H9 (cell line): ENCODE measurements at regions not wholly inside any gene's neighbourhood (a gene's known extent, or its start where the extent isn't known, plus 50 kb on each side); places are given as distances from the start of the nearest gene placed in this dataset.
A peak's percentile ranks its signal among the peaks of the same experiment; 100 is the strongest.

Experiments
- DNase-seq: peaks from one replicate; pipeline ENCODE4 v3.0.0-alpha.2; 2017
- H2AFZ ChIP-seq: one replicate; pipeline ENCODE4 v1.6.1; 2013; ENCODE audit warnings: mild to moderate bottlenecking, low read length, control low read depth, moderate library complexity
- H2AK5ac ChIP-seq: 2 replicates; pipeline ENCODE4 v1.6.1; 2013; ENCODE audit warnings: low read length, control low read depth, mixed read lengths; ENCODE audit not compliant: insufficient read length
- H2BK120ac ChIP-seq: one replicate; pipeline ENCODE4 v1.6.1; 2013; ENCODE audit warnings: low read depth, mild to moderate bottlenecking, low read length, control low read depth, inconsistent platforms; ENCODE audit not compliant: poor library complexity, severe bottlenecking
- H2BK12ac ChIP-seq: 2 replicates; pipeline ENCODE4 v1.6.1; 2013; ENCODE audit warnings: low read length, control low read depth, mixed read lengths, low read depth; ENCODE audit not compliant: insufficient read length
- H2BK15ac ChIP-seq: 2 replicates; pipeline ENCODE4 v1.6.1; 2013; ENCODE audit warnings: low read depth, low read length, control low read depth
- H2BK20ac ChIP-seq: one replicate; pipeline ENCODE4 v1.6.1; 2013; ENCODE audit warnings: low read depth, mild to moderate bottlenecking, low read length, control low read depth, inconsistent platforms; ENCODE audit not compliant: poor library complexity, severe bottlenecking
- H2BK5ac ChIP-seq: 2 replicates; pipeline ENCODE4 v1.6.1; 2013; ENCODE audit warnings: low read length, control low read depth, mixed read lengths; ENCODE audit not compliant: insufficient read length
- H3K14ac ChIP-seq: 2 replicates; pipeline ENCODE4 v1.6.1; 2013; ENCODE audit warnings: low read length, control low read depth; ENCODE audit not compliant: insufficient read depth
- H3K18ac ChIP-seq: 2 replicates; pipeline ENCODE4 v1.6.1; 2013; ENCODE audit warnings: low read depth, mild to moderate bottlenecking, mixed read lengths, low read length, control low read depth; ENCODE audit not compliant: insufficient read length
- H3K23ac ChIP-seq: 2 replicates; pipeline ENCODE4 v1.6.1; 2013; ENCODE audit warnings: low read length, control low read depth, mixed read lengths, low read depth; ENCODE audit not compliant: insufficient read length
- H3K23me2 ChIP-seq: 2 replicates; pipeline ENCODE4 v1.6.1; 2013; ENCODE audit warnings: low read depth, mild to moderate bottlenecking, mixed read lengths, low read length, control low read depth; ENCODE audit not compliant: insufficient read length, poor library complexity, severe bottlenecking
- H3K27ac ChIP-seq: 2 replicates; pipeline ENCODE4 v1.5.1; 2013; ENCODE audit warnings: low read length, control low read depth, mixed read lengths, low read depth; ENCODE audit not compliant: insufficient read length
- H3K27me3 ChIP-seq: 2 replicates; pipeline ENCODE4 v1.6.1; 2013; ENCODE audit warnings: low read length, control low read depth, inconsistent platforms; ENCODE audit not compliant: insufficient read depth
- H3K4ac ChIP-seq: 2 replicates; pipeline ENCODE4 v1.6.1; 2013; ENCODE audit warnings: low read depth, mild to moderate bottlenecking, control low read depth, inconsistent platforms, low read length, moderate library complexity
- H3K4me1 ChIP-seq: 2 replicates; pipeline ENCODE4 v1.6.1; 2013; ENCODE audit warnings: low read length, control low read depth, inconsistent platforms; ENCODE audit not compliant: insufficient read depth
- H3K4me2 ChIP-seq: 2 replicates; pipeline ENCODE4 v1.6.1; 2013; ENCODE audit warnings: low read length, control low read depth, mixed read lengths; ENCODE audit not compliant: insufficient read length, insufficient read depth
- H3K56ac ChIP-seq: 2 replicates; pipeline ENCODE4 v1.6.1; 2013; ENCODE audit warnings: low read depth, mild to moderate bottlenecking, mixed read lengths, low read length, control low read depth; ENCODE audit not compliant: insufficient read length
- H3K79me1 ChIP-seq: 2 replicates; pipeline ENCODE4 v1.6.1; 2013; ENCODE audit warnings: low read depth, mild to moderate bottlenecking, moderate library complexity, low read length, control low read depth, inconsistent platforms; ENCODE audit not compliant: insufficient read depth, poor library complexity, severe bottlenecking
- H3K79me2 ChIP-seq: 2 replicates; pipeline ENCODE4 v1.6.1; 2013; ENCODE audit warnings: low read length, control low read depth, inconsistent platforms; ENCODE audit not compliant: insufficient read depth
- H3K9ac ChIP-seq: 2 replicates; pipeline ENCODE4 v1.6.1; 2013; ENCODE audit warnings: low read length, control low read depth, mixed read lengths; ENCODE audit not compliant: insufficient read length; ENCODE audit errors: extremely low read depth
- H3K9me3 ChIP-seq: one replicate; pipeline ENCODE4 v1.6.1; 2013; ENCODE audit warnings: low read depth, low read length, inconsistent platforms; ENCODE audit not compliant: control insufficient read depth
- H3T11ph ChIP-seq: one replicate; pipeline ENCODE4 v1.6.1; 2013; ENCODE audit warnings: mild to moderate bottlenecking, low read length, control low read depth, inconsistent platforms
- H4K20me1 ChIP-seq: one replicate; pipeline ENCODE4 v1.6.1; 2013; ENCODE audit not compliant: control insufficient read depth, insufficient read length, insufficient read depth
- H4K5ac ChIP-seq: 2 replicates; pipeline ENCODE4 v1.6.1; 2013; ENCODE audit warnings: low read depth, mild to moderate bottlenecking, mixed read lengths, low read length, control low read depth; ENCODE audit not compliant: insufficient read length
- H4K8ac ChIP-seq: replicated peaks from 2 replicates; pipeline ENCODE4 v1.6.1; 2013; ENCODE audit warnings: low read length, control low read depth, mixed read lengths, low read depth; ENCODE audit not compliant: insufficient read length
- H4K91ac ChIP-seq: 2 replicates; pipeline ENCODE4 v1.6.1; 2013; ENCODE audit warnings: low read depth, mild to moderate bottlenecking, moderate library complexity, mixed read lengths, low read length, control low read depth; ENCODE audit not compliant: insufficient read length
- H3K27ac Mint-ChIP-seq, 3 experiments: 2 replicates in 2 of 3; 3 replicates in 1 of 3; pipeline ENCODE4 v1.8.0; 2020 to 2021; ENCODE audit warnings: mixed read lengths in 3 of 3, mild to moderate bottlenecking in 1 of 3, moderate library complexity in 1 of 3
- H3K27me3 Mint-ChIP-seq: 2 replicates; pipeline ENCODE4 v1.8.0; 2021; ENCODE audit warnings: low read depth, mild to moderate bottlenecking, moderate library complexity, mixed read lengths
- H3K36me3 Mint-ChIP-seq, 3 experiments: 2 replicates in 2 of 3; 3 replicates in 1 of 3; pipeline ENCODE4 v1.8.0; 2020 to 2021; ENCODE audit warnings: low read depth in 3 of 3, mixed read lengths in 3 of 3; ENCODE audit not compliant: insufficient read depth in 1 of 3
- H3K4me1 Mint-ChIP-seq, 2 experiments: 2 replicates each; pipeline ENCODE4 v1.8.0; 2020; ENCODE audit warnings: mixed read lengths in 2 of 2
- H3K4me3 Mint-ChIP-seq, 2 experiments: 2 replicates in 1 of 2; 3 replicates in 1 of 2; pipeline ENCODE4 v1.8.0; 2020 to 2021; ENCODE audit warnings: mild to moderate bottlenecking in 2 of 2, mixed read lengths in 2 of 2, moderate library complexity in 1 of 2
- H3K9me3 Mint-ChIP-seq, 2 experiments: 2 replicates in 1 of 2; 3 replicates in 1 of 2; pipeline ENCODE4 v1.8.0; 2020; ENCODE audit warnings: mild to moderate bottlenecking in 2 of 2, mixed read lengths in 2 of 2, moderate library complexity in 1 of 2
- CTCF ChIP-seq: fragments of 200-600 bp; sonication (generic); conservative IDR thresholded peaks from 3 replicates; pipeline ENCODE4 v1.8.0; 2021; ENCODE audit warnings: antibody characterized with exemption, mild to moderate bottlenecking
- WGBS: extraction: QIAGEN DNeasy Blood & Tissue Kit; methylation state at CpG from one replicate; pipeline ENCODE4 v1.1.7; 2013; ENCODE audit warnings: missing lambda C conversion rate, low lambda C conversion rate, mixed read lengths; ENCODE audit not compliant: insufficient read length; ENCODE audit errors: extremely low coverage; 5-methylcytosine and 5-hydroxymethylcytosine counted together

- Histone ChIP-seq H3K4me2 (no peak overlapping the region), H3T11ph (no peak overlapping the region)
- no peak for TF ChIP-seq CTCF
Observed at GRCh38 chr12:131643631-131644452, 67.0 kb upstream of the SFSWAP start.

More at GRCh38 chr12:131643631-131644452, 67.0 kb upstream of the SFSWAP start:
- no peaks in the 10 kb centered on the region for H4K20me1 ChIP-seq
- no peak overlapping the region for H4K8ac ChIP-seq
- H2BK20ac ChIP-seq, result no peak overlapping the region
- H3K27me3 Mint-ChIP-seq, result peaks cover 8% of the 10 kb centered on the region
- H2BK15ac ChIP-seq, result no peak overlapping the region
- no peak overlapping the region for H3K23ac ChIP-seq
- no peak overlapping the region for H2BK12ac ChIP-seq
- H3K14ac ChIP-seq, result no peak overlapping the region
- H3K27me3 ChIP-seq, result no peaks in the 10 kb centered on the region
- H2AK5ac ChIP-seq, result no peak overlapping the region
- DNase-seq, result peak; percentile 29
- no peaks in the 10 kb centered on the region for H3K9me3 ChIP-seq
- no peak overlapping the region; a peak in 1 of 7 replicates for H3K27ac Mint-ChIP-seq
- no peak overlapping the region for H2AFZ ChIP-seq
- peaks cover 5% of the 10 kb centered on the region; the same call in 1 of the 2 replicates for H3K4me1 ChIP-seq
- no peak overlapping the region for H3K4ac ChIP-seq
- no peak overlapping the region for H3K18ac ChIP-seq
- H3K23me2 ChIP-seq, result no peaks in the 10 kb centered on the region
- H3K27ac ChIP-seq, result no peak overlapping the region
- no peaks in the 10 kb centered on the region for H3K79me2 ChIP-seq
- no CpG with 5 or more reads among the region's 7 CpGs for WGBS
- no peak overlapping the region for H4K5ac ChIP-seq
- no peaks in the 10 kb centered on the region; a peak in 2 of 5 replicates for H3K9me3 Mint-ChIP-seq
- no peaks in the 10 kb centered on the region for H3K79me1 ChIP-seq
- H2BK120ac ChIP-seq, result no peak overlapping the region
- H3K4me1 Mint-ChIP-seq, result peaks cover 22 to 33% of the 10 kb centered on the region in 2 experiments
- no peak overlapping the region for H4K91ac ChIP-seq
- H3K9ac ChIP-seq, result no peak overlapping the region
- no peak overlapping the region for H3K4me3 Mint-ChIP-seq
- peaks cover 0 to 3% (median 0%) of the 10 kb centered on the region in 3 experiments; a peak in 2 of 7 replicates for H3K36me3 Mint-ChIP-seq
- H2BK5ac ChIP-seq, result no peak overlapping the region
- H3K56ac ChIP-seq, result no peak overlapping the region
